ENCODE measurements at regions not wholly inside any gene's neighbourhood (a gene's known extent, or its start where the extent isn't known, plus 50 kb on each side); places are given as distances from the start of the nearest gene placed in this dataset.

- DNase-seq = no peak
These were observed 441.5 kb upstream of the ARHGEF26 start for GRCh38 chr3:153679714-153680113.

- DNase-seq = no peak
These were observed 440.7 kb upstream of the ARHGEF26 start for GRCh38 chr3:153680526-153680925.

- no peak for DNase-seq
These were observed 440.1 kb upstream of the ARHGEF26 start for GRCh38 chr3:153681057-153681456.

GRCh38 chr3:153688301-153689120 lies 432.7 kb upstream of the ARHGEF26 start:
- DNase-seq = no peak

GRCh38 chr3:153693207-153693606 lies 428.0 kb upstream of the ARHGEF26 start:
- DNase-seq = no peak

- no peak for DNase-seq
These were observed 419.1 kb upstream of the ARHGEF26 start for GRCh38 chr3:153702106-153702505.

GRCh38 chr3:153704115-153704514 lies 417.1 kb upstream of the ARHGEF26 start:
- no peak for DNase-seq

GRCh38 chr3:153706706-153707105 lies 414.5 kb upstream of the ARHGEF26 start:
- DNase-seq = no peak

- DNase-seq = no peak
These were observed 407.2 kb upstream of the ARHGEF26 start for GRCh38 chr3:153714016-153714415.

GRCh38 chr3:153714588-153715290 lies 406.5 kb upstream of the ARHGEF26 start:
- DNase-seq = no peak

GRCh38 chr3:153722157-153722556 lies 399.0 kb upstream of the ARHGEF26 start:
- no peak for DNase-seq

GRCh38 chr3:153731071-153731470 lies 390.1 kb upstream of the ARHGEF26 start:
- no peak for DNase-seq

GRCh38 chr3:153734777-153735551 lies 386.2 kb upstream of the ARHGEF26 start:
- no peak for DNase-seq

- no peak for DNase-seq
These were observed 381.1 kb upstream of the ARHGEF26 start for GRCh38 chr3:153740109-153740508.

- no peak for DNase-seq
These were observed 376.3 kb upstream of the ARHGEF26 start for GRCh38 chr3:153744889-153745288.

GRCh38 chr3:153746211-153746610 lies 375.0 kb upstream of the ARHGEF26 start:
- DNase-seq = no peak

GRCh38 chr3:153749070-153749610 lies 372.1 kb upstream of the ARHGEF26 start:
- no peak for DNase-seq

- DNase-seq = no peak
These were observed 368.7 kb upstream of the ARHGEF26 start for GRCh38 chr3:153752405-153753027.

- no peak for DNase-seq
These were observed 368.2 kb upstream of the ARHGEF26 start for GRCh38 chr3:153753035-153753434.

- DNase-seq = no peak
These were observed 364.4 kb upstream of the ARHGEF26 start for GRCh38 chr3:153756816-153757215.

GRCh38 chr3:153757839-153758238 lies 363.4 kb upstream of the ARHGEF26 start:
- no peak for DNase-seq

- no peak for DNase-seq
These were observed 360.2 kb upstream of the ARHGEF26 start for GRCh38 chr3:153760948-153761347.
